ENCODE measurements at regions not wholly inside any gene's neighbourhood (a gene's known extent, or its start where the extent isn't known, plus 50 kb on each side); places are given as distances from the start of the nearest gene placed in this dataset.
"Not testable (repeated sequence)": the region's sequence is repeated elsewhere in the genome, so short reads cannot be mapped to it uniquely, and the experiment has no call there.

DNA sequence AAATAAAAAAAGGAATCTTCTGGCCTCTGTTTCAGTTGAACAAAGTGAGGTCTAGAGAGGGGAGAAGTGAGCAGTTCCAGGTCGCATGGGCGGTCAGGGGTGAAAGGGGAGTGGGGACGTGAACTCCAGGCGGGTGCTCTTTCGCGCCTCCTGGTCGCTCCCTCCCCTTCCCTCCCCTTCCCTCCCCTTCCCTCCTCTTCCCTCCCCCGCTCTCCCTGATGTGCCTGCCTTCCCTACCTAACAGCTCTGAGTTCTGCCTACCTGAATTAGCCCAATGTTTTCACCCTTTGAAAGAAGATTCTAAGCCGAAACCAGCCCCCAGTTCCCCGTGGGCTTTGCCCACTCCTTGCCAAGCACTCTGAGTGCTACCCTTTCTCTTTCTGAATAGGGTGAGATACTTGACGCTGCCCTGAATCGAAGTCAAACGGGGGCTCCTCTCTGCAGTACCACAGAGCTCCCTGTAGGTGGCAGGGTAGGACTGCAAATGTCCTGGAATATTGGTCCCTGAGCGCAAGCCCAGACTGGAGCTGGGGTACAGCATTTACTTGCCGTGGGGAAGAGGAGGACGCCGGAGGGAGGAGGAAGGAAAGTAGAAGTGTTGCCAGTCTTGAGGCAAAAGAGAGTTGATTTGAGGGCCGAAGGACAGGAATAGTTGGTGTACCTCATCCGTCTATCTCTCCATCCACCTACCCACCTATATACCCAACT, 214.4 kb downstream of the NPIPA7 start:
- H3K27ac ChIP-seq; H3K36me3 ChIP-seq; H3K4me3 ChIP-seq (replicated peaks in 1 of 3); H3K4me1 ChIP-seq; H3K27me3 ChIP-seq; intact Hi-C loops (cut with DNase I); H3K9me3 ChIP-seq: not testable (repeated sequence)
- WGBS, 2 donors: 8 to 13% methylated on average over 13 to 14 of the region's 19 CpGs
- TF ChIP-seq, protein P1, sequence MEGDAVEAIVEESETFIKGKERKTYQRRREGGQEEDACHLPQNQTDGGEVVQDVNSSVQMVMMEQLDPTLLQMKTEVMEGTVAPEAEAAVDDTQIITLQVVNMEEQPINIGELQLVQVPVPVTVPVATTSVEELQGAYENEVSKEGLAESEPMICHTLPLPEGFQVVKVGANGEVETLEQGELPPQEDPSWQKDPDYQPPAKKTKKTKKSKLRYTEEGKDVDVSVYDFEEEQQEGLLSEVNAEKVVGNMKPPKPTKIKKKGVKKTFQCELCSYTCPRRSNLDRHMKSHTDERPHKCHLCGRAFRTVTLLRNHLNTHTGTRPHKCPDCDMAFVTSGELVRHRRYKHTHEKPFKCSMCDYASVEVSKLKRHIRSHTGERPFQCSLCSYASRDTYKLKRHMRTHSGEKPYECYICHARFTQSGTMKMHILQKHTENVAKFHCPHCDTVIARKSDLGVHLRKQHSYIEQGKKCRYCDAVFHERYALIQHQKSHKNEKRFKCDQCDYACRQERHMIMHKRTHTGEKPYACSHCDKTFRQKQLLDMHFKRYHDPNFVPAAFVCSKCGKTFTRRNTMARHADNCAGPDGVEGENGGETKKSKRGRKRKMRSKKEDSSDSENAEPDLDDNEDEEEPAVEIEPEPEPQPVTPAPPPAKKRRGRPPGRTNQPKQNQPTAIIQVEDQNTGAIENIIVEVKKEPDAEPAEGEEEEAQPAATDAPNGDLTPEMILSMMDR (IDR thresholded peaks at IDR 0.05): peak in 5 of 6 experiments; percentile 12 to 61 (median 50)
- peak; percentile 27 to 30 for DNase-seq

DNA sequence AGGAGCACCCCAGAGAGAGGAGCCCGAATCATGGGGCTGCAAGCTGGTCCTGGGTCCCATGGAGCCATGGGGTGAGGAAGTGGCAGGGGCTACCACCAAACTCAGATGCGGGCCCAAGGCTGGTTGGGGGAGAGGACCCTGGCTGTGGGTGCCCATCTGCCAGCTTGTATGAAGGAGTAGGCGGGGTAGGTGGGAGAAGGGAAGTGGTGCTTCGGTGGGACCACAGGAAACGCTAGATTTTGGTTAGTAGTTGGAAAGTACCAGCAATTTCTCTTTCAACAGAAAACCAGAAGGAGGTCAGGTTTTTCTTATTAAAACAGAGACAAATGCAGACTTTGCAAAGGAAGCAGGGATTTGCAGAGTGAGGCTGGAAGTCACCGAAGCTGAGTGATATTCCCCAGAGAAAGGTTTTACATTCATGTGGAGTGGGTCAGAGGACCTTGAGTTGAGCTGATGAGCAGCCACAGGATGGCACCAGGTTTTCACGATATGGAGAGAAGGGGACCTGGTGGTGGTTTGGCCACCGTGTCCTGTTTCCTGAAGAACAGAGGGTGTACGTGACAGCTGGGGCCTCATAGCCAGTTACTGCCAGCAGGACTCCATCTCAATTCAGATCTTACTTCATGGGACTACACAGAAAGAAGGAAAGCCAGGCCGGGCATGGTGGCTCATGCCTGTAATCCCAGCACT, 216.2 kb downstream of the NPIPA7 start:
- 47 to 100% methylated on average over 1 to 3 of the region's 10 CpGs for WGBS, 2 donors
- H3K27me3 ChIP-seq; intact Hi-C loops (cut with DNase I); H3K36me3 ChIP-seq; DNase-seq; H3K4me3 ChIP-seq (replicated peaks in 1 of 3); H3K4me1 ChIP-seq; H3K9me3 ChIP-seq; H3K27ac ChIP-seq: not testable (repeated sequence)

DNA sequence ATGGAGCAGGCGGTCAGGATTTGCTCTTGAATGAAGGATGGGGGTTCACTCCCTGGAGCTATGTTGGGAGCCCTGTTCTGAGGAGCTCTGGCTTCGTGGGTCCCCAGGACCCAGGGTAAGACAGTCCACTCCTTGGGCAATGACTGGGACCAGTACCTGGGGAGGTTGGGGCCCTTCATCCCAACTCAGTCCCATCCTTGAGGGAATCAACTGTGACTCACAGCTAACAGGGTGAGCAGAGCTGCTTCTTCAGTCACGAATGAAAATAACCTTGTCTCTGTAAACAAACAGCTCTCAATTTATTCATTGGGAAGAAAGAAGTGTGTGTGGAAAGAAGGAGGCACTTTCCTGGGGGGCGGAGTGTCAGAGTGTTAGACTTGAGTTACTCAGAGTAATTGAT, 222.3 kb downstream of the NPIPA7 start:
- H3K27ac ChIP-seq; DNase-seq; intact Hi-C loops (cut with DNase I); H3K4me3 ChIP-seq (replicated peaks in 1 of 3); H3K36me3 ChIP-seq; H3K27me3 ChIP-seq; H3K4me1 ChIP-seq; H3K9me3 ChIP-seq: not testable (repeated sequence)
- 56 to 57% methylated on average over 4 of the region's 4 CpGs for WGBS, 2 donors

DNA sequence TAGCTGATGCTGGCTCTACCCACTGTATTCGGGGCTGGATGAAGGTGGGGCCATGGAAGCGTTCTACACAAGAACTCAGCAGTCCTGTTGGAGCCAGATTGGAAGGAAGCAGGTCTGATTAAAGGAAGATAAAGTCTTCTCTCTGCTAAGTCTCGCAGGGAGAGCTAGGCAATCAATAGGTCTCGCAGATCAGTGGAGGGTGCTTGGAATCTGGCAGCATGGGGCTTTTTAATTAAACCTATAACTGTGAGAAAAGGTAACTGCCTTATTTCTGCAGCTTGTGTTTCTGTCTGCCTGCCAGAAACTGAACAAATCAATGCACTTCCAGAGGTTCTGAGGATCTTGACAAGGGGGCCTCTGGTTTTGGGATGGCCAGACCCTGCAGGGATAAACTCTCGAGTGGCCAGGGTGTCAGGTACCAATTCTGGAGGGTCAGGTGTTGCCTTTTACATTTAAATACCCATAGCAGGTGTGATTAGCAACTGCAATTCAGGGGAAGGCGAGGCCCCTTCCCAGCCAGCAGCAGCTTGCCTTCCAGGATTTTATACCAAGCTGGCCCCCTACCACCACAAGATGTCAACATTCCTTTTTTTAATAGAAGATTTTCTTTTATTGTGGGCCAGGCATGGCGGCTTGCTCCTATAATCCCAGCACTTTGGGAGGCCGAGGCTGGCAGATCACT, 228.6 kb downstream of the NPIPA7 start:
- H3K27ac ChIP-seq; H3K36me3 ChIP-seq; H3K4me3 ChIP-seq (replicated peaks in 1 of 3); H3K27me3 ChIP-seq; H3K9me3 ChIP-seq; H3K4me1 ChIP-seq; intact Hi-C loops (cut with DNase I); DNase-seq: not testable (repeated sequence)
- 40 to 73% methylated on average over 1 to 5 of the region's 8 CpGs for WGBS, 2 donors

DNA sequence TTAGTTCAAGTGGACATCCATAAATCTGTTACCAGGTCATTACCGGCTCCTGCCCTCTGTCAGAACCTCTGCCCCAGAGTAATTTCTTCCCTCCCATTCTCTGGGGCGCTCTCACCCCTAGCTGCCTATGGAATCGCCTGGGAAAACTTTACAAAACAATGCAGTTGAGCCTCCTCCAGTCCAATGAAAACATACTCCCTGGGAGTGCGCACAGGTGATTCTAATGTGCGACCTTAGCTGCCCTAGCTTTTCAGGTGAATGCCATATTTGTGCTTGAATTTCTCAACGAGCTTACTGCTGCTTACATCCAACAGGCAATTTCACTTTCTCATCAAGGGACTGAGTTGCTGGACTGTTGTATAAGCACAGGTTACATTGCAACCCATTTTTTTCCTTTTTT, 230.7 kb downstream of the NPIPA7 start:
- intact Hi-C loops (cut with DNase I); H3K4me1 ChIP-seq; H3K4me3 ChIP-seq (replicated peaks in 1 of 3); H3K36me3 ChIP-seq; H3K9me3 ChIP-seq; H3K27me3 ChIP-seq; H3K27ac ChIP-seq; DNase-seq: not testable (repeated sequence)
- WGBS, 2 donors: 21 to 33% methylated on average over 6 of the region's 6 CpGs

DNA sequence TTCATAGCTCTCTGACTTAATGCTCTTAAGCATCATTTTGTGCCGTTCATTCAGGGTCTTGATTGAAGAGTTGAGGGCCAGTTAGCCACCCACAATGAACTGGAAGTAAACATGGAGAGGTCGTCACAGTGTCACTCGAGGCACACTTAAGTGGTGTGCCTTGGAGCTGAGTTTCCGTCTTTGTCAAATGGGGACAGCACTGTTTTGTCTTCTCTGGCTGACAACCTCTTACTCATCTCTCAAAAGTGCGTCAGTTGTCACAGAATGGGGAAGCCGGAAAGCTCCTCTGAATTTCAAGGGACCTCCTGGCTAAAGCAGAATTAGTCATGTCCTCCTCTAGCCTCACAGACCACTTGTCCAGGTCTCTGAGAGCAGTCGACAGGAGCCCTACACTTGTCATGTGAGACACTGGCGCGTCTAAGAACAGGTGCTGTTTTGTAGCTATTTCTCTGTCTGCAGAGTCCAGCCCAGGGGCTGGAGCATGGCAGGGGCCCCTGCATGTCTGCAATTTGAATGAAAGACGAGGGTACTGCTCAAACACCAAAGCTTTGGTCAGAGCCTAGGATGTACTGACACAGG, 231.5 kb downstream of the NPIPA7 start:
- H3K27ac ChIP-seq; H3K4me3 ChIP-seq (replicated peaks in 1 of 3); DNase-seq; H3K36me3 ChIP-seq; intact Hi-C loops (cut with DNase I); H3K4me1 ChIP-seq; H3K9me3 ChIP-seq; H3K27me3 ChIP-seq: not testable (repeated sequence)
- WGBS, 2 donors: 30% methylated on average over 6 of the region's 10 CpGs; no CpG with 5 or more reads in 1 of the 2 donors

DNA sequence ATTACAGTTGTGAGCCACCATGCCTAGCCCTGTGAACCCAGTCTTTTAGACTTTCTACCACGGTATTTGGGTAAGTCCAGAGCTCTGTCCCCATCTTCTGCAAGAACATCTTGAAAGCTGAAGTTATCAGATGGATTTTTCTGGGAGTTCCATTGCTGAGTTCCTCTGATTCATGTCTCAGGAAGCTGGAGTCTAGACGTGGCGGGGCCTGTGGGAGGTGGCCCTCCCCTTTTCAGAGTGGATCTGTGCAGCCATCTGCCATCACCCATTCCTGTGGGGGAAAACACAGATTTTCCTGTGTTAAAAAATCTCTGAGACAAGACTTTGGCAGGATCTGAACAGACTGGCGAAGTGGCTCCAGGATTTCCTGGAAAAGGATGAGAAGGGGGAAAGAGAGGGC, 234.3 kb downstream of the NPIPA7 start:
- H3K9me3 ChIP-seq; intact Hi-C loops (cut with DNase I); H3K27ac ChIP-seq; DNase-seq; H3K36me3 ChIP-seq; H3K27me3 ChIP-seq; H3K4me3 ChIP-seq (replicated peaks in 1 of 3); H3K4me1 ChIP-seq: not testable (repeated sequence)
- 44% methylated on average over 2 of the region's 4 CpGs; no CpG with 5 or more reads in 1 of the 2 donors for WGBS, 2 donors

DNA sequence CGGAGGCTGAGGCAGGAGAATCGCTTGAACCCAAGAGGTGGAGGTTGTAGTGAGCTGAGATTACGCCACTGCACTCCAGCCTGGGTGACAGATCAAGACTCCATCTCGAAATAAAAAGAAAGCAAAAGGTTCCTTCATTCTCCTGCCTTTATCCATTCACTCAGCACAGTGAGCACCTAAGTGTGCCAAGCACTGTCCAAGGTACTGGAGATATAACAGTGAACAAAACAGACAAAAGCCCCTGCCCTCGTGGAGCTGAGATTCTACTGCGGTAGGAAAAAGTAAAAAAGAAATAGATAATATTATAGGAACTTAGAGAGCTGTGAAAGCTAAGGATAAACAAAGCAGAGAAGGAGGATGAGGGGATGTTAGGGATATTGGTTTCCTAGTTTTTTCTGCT, 235.5 kb downstream of the NPIPA7 start:
- H3K27me3 ChIP-seq; H3K36me3 ChIP-seq; intact Hi-C loops (cut with DNase I); H3K4me1 ChIP-seq; DNase-seq; H3K9me3 ChIP-seq; H3K4me3 ChIP-seq (replicated peaks in 1 of 3); H3K27ac ChIP-seq: not testable (repeated sequence)
- 66 to 69% methylated on average over 6 of the region's 6 CpGs for WGBS, 2 donors

DNA sequence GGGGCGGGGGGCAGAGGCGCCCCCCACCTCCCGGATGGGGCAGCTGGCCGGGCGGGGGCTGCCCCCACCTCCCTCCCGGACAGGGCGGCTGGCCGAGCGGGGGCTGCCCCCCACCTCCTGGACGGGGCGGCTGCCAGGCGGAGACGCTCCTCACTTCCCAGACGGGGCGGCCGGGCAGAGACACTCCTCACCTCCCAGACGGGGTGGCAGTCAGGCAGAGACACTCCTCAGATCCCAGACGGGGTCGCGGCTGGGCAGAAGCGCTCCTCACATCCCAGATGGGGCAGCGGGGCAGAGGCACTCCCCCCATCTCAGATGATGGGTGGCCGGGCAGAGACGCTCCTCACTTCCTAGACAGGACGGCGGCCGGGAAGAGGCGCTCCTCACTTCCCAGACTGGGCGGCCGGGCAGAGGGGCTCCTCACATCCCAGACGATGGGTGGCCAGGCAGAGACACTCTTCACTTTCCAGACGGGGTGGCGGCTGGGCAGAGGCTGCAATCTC, 240.1 kb downstream of the NPIPA7 start:
- H3K4me3 ChIP-seq (replicated peaks in 1 of 3); H3K27me3 ChIP-seq; DNase-seq; intact Hi-C loops (cut with DNase I); H3K36me3 ChIP-seq; H3K9me3 ChIP-seq; H3K4me1 ChIP-seq; H3K27ac ChIP-seq: not testable (repeated sequence)
- WGBS, 2 donors: 100% methylated on average over 1 of the region's 33 CpGs; no CpG with 5 or more reads in 1 of the 2 donors

DNA sequence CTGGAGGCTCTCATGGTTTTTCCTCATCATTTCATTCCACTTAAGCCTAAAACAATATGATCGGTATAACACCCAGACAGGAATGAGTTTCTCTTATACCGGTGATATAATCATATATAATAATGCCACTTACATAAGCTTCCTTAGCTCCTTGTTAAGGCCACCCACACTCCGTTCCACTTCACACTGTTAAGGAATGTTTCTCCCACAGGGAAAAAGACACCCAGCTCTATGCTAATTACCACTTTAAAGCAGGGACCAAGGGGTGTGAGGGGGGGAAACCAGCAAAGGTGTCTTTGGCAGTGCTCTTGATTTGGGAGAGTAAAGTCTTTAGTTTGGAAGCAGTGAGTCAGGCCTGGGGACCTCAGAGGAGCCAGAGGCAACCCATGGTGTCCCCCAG, 245.4 kb downstream of the NPIPA7 start:
- H3K36me3 ChIP-seq; H3K4me3 ChIP-seq (replicated peaks in 1 of 3); H3K9me3 ChIP-seq; H3K27me3 ChIP-seq; H3K27ac ChIP-seq; H3K4me1 ChIP-seq; DNase-seq; intact Hi-C loops (cut with DNase I): not testable (repeated sequence)
- 81 to 86% methylated on average over 2 of the region's 3 CpGs for WGBS, 2 donors

DNA sequence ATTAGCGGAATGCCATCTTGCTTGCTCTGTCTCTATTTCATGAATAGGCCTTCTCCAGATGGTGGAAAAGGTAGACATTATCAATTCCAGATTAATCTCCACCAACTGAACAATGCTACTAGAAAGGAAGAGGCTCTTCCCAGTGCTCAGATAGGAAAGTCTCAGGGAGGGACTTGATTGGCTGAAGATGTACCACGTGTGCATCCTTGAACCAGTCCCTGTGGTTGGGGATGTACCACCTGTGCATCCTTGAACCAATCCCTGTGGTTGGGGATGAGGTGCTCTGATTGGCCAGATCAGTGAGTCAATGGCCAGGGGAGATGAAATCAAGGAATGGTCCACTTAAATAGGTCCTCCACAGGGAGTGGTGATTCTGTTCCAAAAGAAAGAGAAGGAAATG, 246.2 kb downstream of the NPIPA7 start:
- H3K27ac ChIP-seq; H3K36me3 ChIP-seq; H3K27me3 ChIP-seq; intact Hi-C loops (cut with DNase I); H3K4me3 ChIP-seq (replicated peaks in 1 of 3); H3K9me3 ChIP-seq; H3K4me1 ChIP-seq; DNase-seq: not testable (repeated sequence)
- WGBS, 2 donors: 78 to 100% methylated on average over 1 of the region's 2 CpGs
